ENCODE measurements at regions not wholly inside any gene's neighbourhood (a gene's known extent, or its start where the extent isn't known, plus 50 kb on each side); places are given as distances from the start of the nearest gene placed in this dataset.
"Not testable (repeated sequence)": the region's sequence is repeated elsewhere in the genome, so short reads cannot be mapped to it uniquely, and the experiment has no call there.

- DNase-seq: no peak
- no peaks in the 10 kb centered on the region for H3K27me3 Mint-ChIP-seq (ENCODE audit: low read depth)
- no peak overlapping the region for H3K4me3 Mint-ChIP-seq
- ChIA-PET CTCF (interaction anchor here (0.7 to 1.0 kb wide), 5 partner anchors 9 to 205 kb away, joined by 3 read pairs; no protein-coding TSS in a partner anchor), POLR2A (no interaction called here)
- H3K27ac Mint-ChIP-seq: peak overlapping the region; percentile 50
- H3K4me1 Mint-ChIP-seq (ENCODE audit: low read depth): peaks cover 40% of the 10 kb centered on the region
- ATAC-seq: no peak
- H3K9me3 Mint-ChIP-seq (ENCODE audit: insufficient read depth): peaks cover 3% of the 10 kb centered on the region
- H3K36me3 Mint-ChIP-seq (ENCODE audit: low read depth): peaks cover 3% of the 10 kb centered on the region
These were observed 127.6 kb upstream of the RBPJ start for GRCh38 chr4:26192899-26193869.

GRCh38 chr4:26194764-26195163 is 126.0 kb upstream of the RBPJ start:
- Mint-ChIP-seq H3K27me3 (ENCODE audit: low read depth) (no peaks in the 10 kb centered on the region), H3K4me3 (no peak overlapping the region), H3K9me3 (ENCODE audit: insufficient read depth) (peaks cover 3% of the 10 kb centered on the region), H3K4me1 (ENCODE audit: low read depth) (peaks cover 54% of the 10 kb centered on the region), H3K27ac (no peak overlapping the region), H3K36me3 (ENCODE audit: low read depth) (peaks cover 12% of the 10 kb centered on the region)
- ChIA-PET POLR2A (interaction anchor here (1.0 to 1.1 kb wide), 2 partner anchors 124 to 131 kb away, joined by 3 read pairs; no protein-coding TSS in a partner anchor), CTCF (interaction anchor here (0.9 to 3.0 kb wide), 6 partner anchors 10 to 134 kb away, joined by 3 to 15 read pairs (median 4); no protein-coding TSS in a partner anchor)
- no peak for ATAC-seq
- DNase-seq: no peak

GRCh38 chr4:26196567-26196966 is 124.2 kb upstream of the RBPJ start:
- Mint-ChIP-seq H3K27me3 (ENCODE audit: low read depth) (no peaks in the 10 kb centered on the region), H3K4me1 (ENCODE audit: low read depth) (peaks cover 62% of the 10 kb centered on the region), H3K4me3 (no peak overlapping the region), H3K9me3 (ENCODE audit: insufficient read depth) (peaks cover 3% of the 10 kb centered on the region), H3K36me3 (ENCODE audit: low read depth) (peaks cover 19% of the 10 kb centered on the region), H3K27ac (peak overlapping the region; percentile 12)
- ChIA-PET CTCF (interaction anchor here (0.8 to 3.0 kb wide), 12 partner anchors 19 to 214 kb away, joined by 3 to 15 read pairs (median 4); no protein-coding TSS in a partner anchor), POLR2A (interaction anchor here (0.7 to 2.5 kb wide), 3 partner anchors 66 to 123 kb away, joined by 3 to 15 read pairs (median 3); partner anchors contain the start of gene RBPJ)
- no peak for ATAC-seq
- DNase-seq: no peak

DNA sequence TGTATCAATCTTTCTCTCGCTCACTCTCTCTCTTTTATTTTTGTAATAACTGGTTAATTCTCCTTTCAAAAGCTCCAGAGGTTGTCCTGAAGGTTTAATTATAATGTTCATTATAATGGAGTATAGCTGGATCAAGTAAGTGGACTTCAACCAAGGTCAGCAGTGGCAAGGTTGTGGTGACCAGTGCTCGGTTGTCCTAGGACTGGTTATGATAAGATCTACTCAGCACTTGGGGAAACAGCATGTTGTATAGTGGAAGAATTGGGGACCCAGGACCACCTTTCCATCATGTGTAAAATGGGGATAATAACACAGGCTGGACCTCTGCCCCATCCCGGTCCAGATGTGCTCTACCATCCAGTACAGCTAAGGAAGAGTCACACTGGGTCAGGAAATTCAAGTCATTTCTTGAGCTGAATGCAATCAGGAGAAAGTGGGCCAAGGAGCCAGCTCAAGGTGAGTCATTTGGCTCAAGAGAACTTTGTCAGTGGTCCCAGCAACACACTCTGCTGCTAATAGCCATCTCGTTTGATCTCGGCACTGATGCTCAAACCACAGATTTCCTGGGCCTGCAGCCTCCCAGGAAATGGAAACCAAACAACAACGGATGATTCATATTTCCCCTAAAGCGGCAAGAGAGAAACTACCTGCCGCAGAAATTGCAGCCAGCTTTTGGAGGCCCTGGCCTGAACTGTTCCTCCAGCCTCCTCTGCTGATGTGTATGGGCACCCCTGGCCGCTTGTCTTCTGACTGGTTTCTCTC is 123.6 kb upstream of the RBPJ start:
- ChIA-PET POLR2A (interaction anchor here (0.6 to 2.5 kb wide), 4 partner anchors 40 to 123 kb away, joined by 3 to 15 read pairs (median 3); partner anchors contain the start of gene RBPJ), CTCF (interaction anchor here (0.6 to 3.0 kb wide), 12 partner anchors 11 to 213 kb away, joined by 3 to 15 read pairs (median 4); no protein-coding TSS in a partner anchor)
- Mint-ChIP-seq H3K27me3 (ENCODE audit: low read depth) (no peaks in the 10 kb centered on the region), H3K36me3 (ENCODE audit: low read depth) (peaks cover 19% of the 10 kb centered on the region), H3K9me3 (ENCODE audit: insufficient read depth) (peaks cover 3% of the 10 kb centered on the region), H3K4me3 (peak overlapping the region; percentile 62), H3K4me1 (ENCODE audit: low read depth) (peaks cover 63% of the 10 kb centered on the region), H3K27ac (peak overlapping the region; percentile 93)
- peak; percentile 86 for DNase-seq
- peak; percentile 95 for ATAC-seq

DNA sequence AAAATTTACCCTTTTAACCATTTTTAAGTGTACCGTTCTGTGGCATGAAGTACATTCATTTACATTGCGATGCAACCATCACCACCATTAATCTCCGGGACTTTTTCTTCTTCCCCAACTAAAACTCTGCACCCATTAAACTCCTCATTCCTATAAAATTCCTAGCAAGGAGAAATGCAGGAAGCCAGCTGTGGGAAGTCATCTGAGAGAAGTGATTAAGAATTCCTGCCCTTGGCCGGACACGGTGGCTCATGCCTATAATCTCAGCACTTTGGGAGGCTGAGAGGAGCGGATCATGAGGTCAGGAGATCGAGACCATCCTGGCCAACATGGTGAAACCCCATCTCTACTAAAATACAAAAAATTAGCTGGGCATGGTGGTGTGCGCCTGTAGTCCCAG is 121.9 kb upstream of the RBPJ start:
- Mint-ChIP-seq H3K4me1 (ENCODE audit: low read depth) (peaks cover 66% of the 10 kb centered on the region), H3K27ac (peak overlapping the region; percentile 12), H3K36me3 (ENCODE audit: low read depth) (peaks cover 26% of the 10 kb centered on the region)
- H3K4me3 Mint-ChIP-seq; H3K9me3 Mint-ChIP-seq (ENCODE audit: insufficient read depth); POLR2A ChIA-PET; CTCF ChIA-PET; DNase-seq; H3K27me3 Mint-ChIP-seq (ENCODE audit: low read depth); ATAC-seq: not testable (repeated sequence)

DNA sequence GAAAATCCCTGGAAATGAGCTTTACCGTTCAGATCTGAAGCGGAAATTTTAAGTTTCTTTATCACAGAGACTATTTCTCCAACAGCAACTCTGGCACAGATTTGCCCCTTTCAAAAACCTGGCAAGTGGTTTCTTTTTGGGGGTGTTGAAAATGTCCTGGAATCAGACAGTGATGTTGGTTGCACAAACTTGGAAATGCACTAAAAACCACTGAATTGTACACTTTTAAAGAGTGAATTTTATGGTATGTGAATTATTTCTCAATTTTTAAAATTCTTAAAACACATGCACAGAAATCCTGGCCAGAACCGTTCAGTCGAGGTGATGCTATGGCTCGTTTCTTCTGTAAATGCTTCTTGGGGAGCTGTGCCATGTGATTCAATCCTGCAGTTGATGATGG is 121.2 kb upstream of the RBPJ start:
- H3K4me3 Mint-ChIP-seq: no peak overlapping the region
- ChIA-PET POLR2A (no interaction called here), CTCF (no interaction called here)
- H3K36me3 Mint-ChIP-seq (ENCODE audit: low read depth): peaks cover 23% of the 10 kb centered on the region
- no peak overlapping the region for H3K27ac Mint-ChIP-seq
- ATAC-seq: no peak
- peaks cover 8% of the 10 kb centered on the region for H3K9me3 Mint-ChIP-seq (ENCODE audit: insufficient read depth)
- H3K4me1 Mint-ChIP-seq (ENCODE audit: low read depth): peaks cover 66% of the 10 kb centered on the region
- DNase-seq: no peak
- H3K27me3 Mint-ChIP-seq (ENCODE audit: low read depth): no peaks in the 10 kb centered on the region

DNA sequence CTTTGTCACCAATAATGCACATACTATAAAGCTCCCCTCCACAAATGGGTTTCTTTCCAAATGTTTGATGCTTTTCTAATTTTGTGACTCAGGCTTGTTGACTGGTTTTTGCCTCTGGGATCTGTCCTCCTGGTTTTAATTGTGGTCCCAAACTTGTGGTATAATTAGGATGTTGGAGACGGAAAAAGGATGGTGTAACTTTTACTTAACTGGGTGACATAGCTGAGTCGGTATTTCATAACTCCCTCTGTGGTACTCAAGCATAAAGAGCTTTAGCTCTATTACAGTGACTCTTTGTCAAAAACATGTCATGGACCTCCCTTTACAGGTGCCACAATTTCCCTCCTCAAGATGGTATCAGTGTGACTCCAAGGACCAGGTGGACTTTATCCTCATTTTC is 119.7 kb upstream of the RBPJ start:
- H3K4me3 Mint-ChIP-seq: no peak overlapping the region
- ChIA-PET POLR2A (interaction anchor here (1.0 kb wide), 1 partner anchor 383 kb away, joined by 5 read pairs; no protein-coding TSS in a partner anchor), CTCF (interaction anchor here (0.6 to 1.3 kb wide), 3 partner anchors 10 to 126 kb away, joined by 3 to 5 read pairs (median 3); no protein-coding TSS in a partner anchor)
- ATAC-seq: no peak
- peaks cover 8% of the 10 kb centered on the region for H3K9me3 Mint-ChIP-seq (ENCODE audit: insufficient read depth)
- H3K27ac Mint-ChIP-seq: no peak overlapping the region
- DNase-seq: no peak
- H3K36me3 Mint-ChIP-seq (ENCODE audit: low read depth): peaks cover 23% of the 10 kb centered on the region
- H3K4me1 Mint-ChIP-seq (ENCODE audit: low read depth): peaks cover 63% of the 10 kb centered on the region
- no peaks in the 10 kb centered on the region for H3K27me3 Mint-ChIP-seq (ENCODE audit: low read depth)

- peak overlapping the region; percentile 75 for H3K27ac Mint-ChIP-seq
- peaks cover 34% of the 10 kb centered on the region for H3K4me1 Mint-ChIP-seq (ENCODE audit: low read depth)
- DNase-seq: peak; percentile 31
- ChIA-PET CTCF (interaction anchor here (1.5 to 1.7 kb wide), 2 partner anchors 13 to 122 kb away, joined by 3 to 4 read pairs; no protein-coding TSS in a partner anchor), POLR2A (no interaction called here)
- peaks cover 16% of the 10 kb centered on the region for H3K27me3 Mint-ChIP-seq (ENCODE audit: low read depth)
- no peak overlapping the region for H3K4me3 Mint-ChIP-seq
- peaks cover 14% of the 10 kb centered on the region for H3K36me3 Mint-ChIP-seq (ENCODE audit: low read depth)
- peak; percentile 55 for ATAC-seq
- peaks cover 5% of the 10 kb centered on the region for H3K9me3 Mint-ChIP-seq (ENCODE audit: insufficient read depth)
These were observed 116.5 kb upstream of the RBPJ start for GRCh38 chr4:26204249-26204825.

DNA sequence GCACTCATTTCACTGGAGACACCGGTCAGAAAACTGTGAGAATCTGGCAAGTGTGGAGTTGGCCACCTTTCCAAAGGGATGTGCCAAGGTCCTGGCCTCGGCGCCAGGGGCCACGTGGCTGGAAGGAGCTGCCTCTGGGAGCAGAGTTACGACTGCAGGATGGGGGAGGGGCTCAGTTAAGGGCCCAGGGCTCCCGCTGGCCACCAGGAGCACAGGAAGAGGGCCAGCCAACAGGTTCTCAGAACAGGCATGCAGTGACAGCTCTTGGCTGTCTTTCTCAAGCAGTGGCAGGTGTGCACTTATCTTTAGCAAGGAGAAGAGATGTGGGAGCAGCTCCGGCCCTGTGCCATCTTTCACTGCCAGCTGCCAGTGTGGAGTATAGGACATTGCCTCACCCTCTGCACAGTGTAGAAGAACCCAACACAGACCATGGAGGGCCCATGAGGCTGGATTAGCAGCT is 115.9 kb upstream of the RBPJ start:
- ChIA-PET CTCF (interaction anchor here (1.5 kb wide), 1 partner anchor 123 kb away, joined by 4 read pairs; no protein-coding TSS in a partner anchor), POLR2A (no interaction called here)
- Mint-ChIP-seq H3K9me3 (ENCODE audit: insufficient read depth) (peaks cover 5% of the 10 kb centered on the region), H3K27ac (peak overlapping the region; percentile 75), H3K36me3 (ENCODE audit: low read depth) (peaks cover 12% of the 10 kb centered on the region), H3K4me3 (no peak overlapping the region), H3K27me3 (ENCODE audit: low read depth) (peaks cover 19% of the 10 kb centered on the region), H3K4me1 (ENCODE audit: low read depth) (peaks cover 30% of the 10 kb centered on the region)
- ATAC-seq (no peak), DNase-seq (no peak)

- ChIA-PET CTCF (no interaction called here), POLR2A (interaction anchor here (0.6 kb wide), 1 partner anchor 200 kb away, joined by 3 read pairs; no protein-coding TSS in a partner anchor)
- no peak overlapping the region for H3K27ac Mint-ChIP-seq
- H3K27me3 Mint-ChIP-seq (ENCODE audit: low read depth): peaks cover 27% of the 10 kb centered on the region
- DNase-seq (no peak), ATAC-seq (no peak)
- no peak overlapping the region for H3K4me3 Mint-ChIP-seq
- peaks cover 5% of the 10 kb centered on the region for H3K9me3 Mint-ChIP-seq (ENCODE audit: insufficient read depth)
- peaks cover 25% of the 10 kb centered on the region for H3K4me1 Mint-ChIP-seq (ENCODE audit: low read depth)
- peaks cover 9% of the 10 kb centered on the region for H3K36me3 Mint-ChIP-seq (ENCODE audit: low read depth)
These were observed 114.5 kb upstream of the RBPJ start for GRCh38 chr4:26206339-26206738.

GRCh38 chr4:26206999-26207398 is 113.8 kb upstream of the RBPJ start:
- CTCF ChIA-PET: no interaction called here
- H3K27me3 Mint-ChIP-seq (ENCODE audit: low read depth): peaks cover 27% of the 10 kb centered on the region
- H3K36me3 Mint-ChIP-seq (ENCODE audit: low read depth): peaks cover 6% of the 10 kb centered on the region
- no peak for DNase-seq
- H3K4me3 Mint-ChIP-seq: no peak overlapping the region
- POLR2A ChIA-PET: no interaction called here
- no peak overlapping the region for H3K27ac Mint-ChIP-seq
- H3K4me1 Mint-ChIP-seq (ENCODE audit: low read depth): peaks cover 23% of the 10 kb centered on the region
- peaks cover 5% of the 10 kb centered on the region for H3K9me3 Mint-ChIP-seq (ENCODE audit: insufficient read depth)
- no peak for ATAC-seq
